HG03439 (cell line): ENCODE measurements at regions not wholly inside any gene's neighbourhood (a gene's known extent, or its start where the extent isn't known, plus 50 kb on each side); places are given as distances from the start of the nearest gene placed in this dataset.

Experiments used
- ATAC-seq: cut with Tn5 transposase; IDR thresholded peaks from one replicate; pipeline ENCODE4 v1.9.1; 2021; ENCODE audit warnings: mild to moderate bottlenecking, moderate library complexity; ENCODE audit not compliant: unreplicated experiment

- no peak for ATAC-seq
Measured at GRCh38 chr11:92885600-92885999, 83.9 kb upstream of the MTNR1B start.

GRCh38 chr11:92886243-92886905 lies 83.1 kb upstream of the MTNR1B start:
- ATAC-seq, result peak; percentile 69

- ATAC-seq, result no peak
Measured at GRCh38 chr11:92888696-92889095, 80.8 kb upstream of the MTNR1B start.

- ATAC-seq, result no peak
Measured at GRCh38 chr11:92890846-92891245, 78.6 kb upstream of the MTNR1B start.

- ATAC-seq, result no peak
Measured at GRCh38 chr11:92892802-92893684, 76.4 kb upstream of the MTNR1B start.

GRCh38 chr11:92894197-92894596 lies 75.3 kb upstream of the MTNR1B start:
- ATAC-seq, result no peak

GRCh38 chr11:92897487-92897886 lies 72.0 kb upstream of the MTNR1B start:
- ATAC-seq, result no peak

- no peak for ATAC-seq
Measured at GRCh38 chr11:92902417-92902816, 67.0 kb upstream of the MTNR1B start.

- no peak for ATAC-seq
Measured at GRCh38 chr11:92907671-92908070, 61.8 kb upstream of the MTNR1B start.

- ATAC-seq, result no peak
Measured at GRCh38 chr11:92909214-92909613, 60.2 kb upstream of the MTNR1B start.

- no peak for ATAC-seq
Measured at GRCh38 chr11:92911478-92911877, 58.0 kb upstream of the MTNR1B start.

GRCh38 chr11:92915551-92915950 lies 53.9 kb upstream of the MTNR1B start:
- ATAC-seq, result no peak

GRCh38 chr11:92916299-92916698 lies 53.2 kb upstream of the MTNR1B start:
- ATAC-seq, result no peak

GRCh38 chr11:92917927-92918326 lies 51.5 kb upstream of the MTNR1B start:
- no peak for ATAC-seq

- no peak for ATAC-seq
Measured at GRCh38 chr11:92919048-92919447, 50.4 kb upstream of the MTNR1B start.
